GM18517 (cell line): ENCODE measurements at regions not wholly inside any gene's neighbourhood (a gene's known extent, or its start where the extent isn't known, plus 50 kb on each side); places are given as distances from the start of the nearest gene placed in this dataset.
"Not testable (repeated sequence)": the region's sequence is repeated elsewhere in the genome, so short reads cannot be mapped to it uniquely, and the experiment has no call there.

Experiments used
- ATAC-seq: cut with Tn5 transposase; IDR thresholded peaks from one replicate; pipeline ENCODE4 v1.9.1; 2021; ENCODE audit warnings: mild to moderate bottlenecking, moderate library complexity; ENCODE audit not compliant: unreplicated experiment

- no peak for ATAC-seq
These were observed 247.2 kb downstream of the GJA1 start for GRCh38 chr6:121682666-121683065.

GRCh38 chr6:121685806-121686205 is 250.4 kb downstream of the GJA1 start:
- ATAC-seq: not testable (repeated sequence)

- ATAC-seq: no peak
These were observed 251.2 kb downstream of the GJA1 start for GRCh38 chr6:121686611-121687023.

- no peak for ATAC-seq
These were observed 253.5 kb downstream of the GJA1 start for GRCh38 chr6:121688974-121689373.

GRCh38 chr6:121691126-121691551 is 255.7 kb downstream of the GJA1 start:
- no peak for ATAC-seq

GRCh38 chr6:121694389-121694788 is 258.9 kb downstream of the GJA1 start:
- no peak for ATAC-seq

GRCh38 chr6:121694801-121695251 is 259.4 kb downstream of the GJA1 start:
- no peak for ATAC-seq

- no peak for ATAC-seq
These were observed 259.9 kb downstream of the GJA1 start for GRCh38 chr6:121695329-121695728.

GRCh38 chr6:121697921-121698320 is 262.5 kb downstream of the GJA1 start:
- ATAC-seq: no peak

GRCh38 chr6:121698617-121699016 is 263.2 kb downstream of the GJA1 start:
- no peak for ATAC-seq

- not testable (repeated sequence) for ATAC-seq
These were observed 267.7 kb downstream of the GJA1 start for GRCh38 chr6:121703129-121703528.

GRCh38 chr6:121711472-121711871 is 276.0 kb downstream of the GJA1 start:
- no peak for ATAC-seq

- no peak for ATAC-seq
These were observed 282.2 kb downstream of the GJA1 start for GRCh38 chr6:121717686-121718085.

GRCh38 chr6:121720867-121721266 is 285.4 kb downstream of the GJA1 start:
- ATAC-seq: not testable (repeated sequence)

GRCh38 chr6:121723623-121724022 is 288.2 kb downstream of the GJA1 start:
- no peak for ATAC-seq

GRCh38 chr6:121724576-121724975 is 289.1 kb downstream of the GJA1 start:
- no peak for ATAC-seq

- ATAC-seq: no peak
These were observed 291.1 kb downstream of the GJA1 start for GRCh38 chr6:121726596-121726995.

GRCh38 chr6:121730616-121731015 is 295.2 kb downstream of the GJA1 start:
- no peak for ATAC-seq

- ATAC-seq: no peak
These were observed 295.9 kb downstream of the GJA1 start for GRCh38 chr6:121731381-121731780.

- ATAC-seq: no peak
These were observed 297.2 kb downstream of the GJA1 start for GRCh38 chr6:121732641-121733040.

GRCh38 chr6:121733234-121733633 is 297.8 kb downstream of the GJA1 start:
- no peak for ATAC-seq

- not testable (repeated sequence) for ATAC-seq
These were observed 304.7 kb downstream of the GJA1 start for GRCh38 chr6:121740188-121740587.

- ATAC-seq: no peak
These were observed 308.2 kb downstream of the GJA1 start for GRCh38 chr6:121743691-121744090.
